ENCODE measurements at regions not wholly inside any gene's neighbourhood (a gene's known extent, or its start where the extent isn't known, plus 50 kb on each side); places are given as distances from the start of the nearest gene placed in this dataset.
A peak's percentile ranks its signal among the peaks of the same experiment; 100 is the strongest.

DNA sequence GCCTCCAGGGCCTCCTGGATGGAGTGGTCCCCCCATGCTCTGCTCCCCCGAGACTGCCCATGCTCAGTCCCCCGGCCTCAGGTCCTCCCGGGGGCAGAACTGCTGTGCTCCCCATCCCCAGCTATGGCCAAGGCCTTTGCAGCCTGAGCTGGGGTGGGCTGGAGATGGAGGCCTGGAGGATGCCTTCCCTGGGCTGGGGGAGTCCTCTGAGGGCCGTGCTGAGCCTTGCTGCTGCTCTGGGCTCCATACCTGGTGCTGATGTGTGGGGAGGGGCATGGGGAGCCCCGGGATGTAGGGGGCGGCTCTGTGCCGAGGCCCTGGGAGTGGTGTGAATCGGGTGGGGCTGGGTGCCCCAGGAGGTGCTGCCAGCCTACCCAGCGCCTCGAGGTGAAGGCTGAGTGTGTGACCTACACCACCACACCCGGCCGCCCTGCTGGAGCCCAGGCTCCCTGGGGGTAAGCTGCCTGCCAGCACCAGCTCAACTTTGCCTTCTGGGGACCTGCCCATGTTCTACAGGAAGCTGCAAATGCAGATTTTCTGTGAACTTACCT lies 109.5 kb downstream of the UNCX start:
- Histone ChIP-seq H3K27ac (no peak overlapping the region), H3K36me3 (no peaks in the 10 kb centered on the region), H3K4me1 (no peaks in the 10 kb centered on the region), H3K9me3 (peaks cover 0 to 5% (median 2%) of the 10 kb centered on the region in 4 donors), H3K27me3 (no peaks in the 10 kb centered on the region), H3K4me3 (no peak overlapping the region)
- 83% methylated on average over 12 of the region's 12 CpGs; no CpG with 5 or more reads in 1 of the 2 donors for WGBS, 2 donors
- no peak for TF ChIP-seq POLR2A (IDR thresholded peaks at IDR 0.05)
- TF ChIP-seq POLR2AphosphoS5 (IDR thresholded peaks at IDR 0.05), result no peak
- DNase-seq, result peak in 1 of 2 donors; percentile 57
- ATAC-seq (ENCODE audit: low FRiP score in 2 of 2), result no peak

DNA sequence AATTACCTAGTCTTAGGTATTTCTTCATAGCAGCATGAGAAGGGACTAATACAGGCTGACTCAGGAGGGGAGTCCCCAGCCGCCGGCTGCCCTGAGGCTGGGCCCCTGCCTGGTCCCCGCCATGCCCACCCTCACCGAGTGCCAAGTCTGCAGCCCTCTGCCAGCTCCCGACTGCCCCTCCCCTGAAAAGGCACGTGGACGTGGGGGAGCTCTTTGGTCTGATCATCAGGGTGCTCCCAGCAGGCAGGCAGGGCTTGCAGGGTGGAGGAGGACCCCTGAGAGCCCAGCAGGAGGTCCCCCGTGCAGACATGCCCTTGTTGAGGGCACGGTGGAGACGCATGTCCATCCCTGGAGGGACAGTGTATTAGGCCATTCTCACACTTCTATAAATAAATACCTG lies 110.9 kb downstream of the UNCX start:
- ATAC-seq (ENCODE audit: low FRiP score in 2 of 2) (no peak), DNase-seq (peak in 1 of 2 donors; percentile 53)
- no peaks in the 10 kb centered on the region for H3K9me3 ChIP-seq
- 83 to 84% methylated on average over 4 to 10 of the region's 10 CpGs for WGBS, 2 donors
- H3K4me1 ChIP-seq, result no peaks in the 10 kb centered on the region
- H3K4me3 ChIP-seq, result no peak overlapping the region
- TF ChIP-seq POLR2AphosphoS5 (IDR thresholded peaks at IDR 0.05) (no peak), EP300 (IDR thresholded peaks at IDR 0.05) (no peak), POLR2A (IDR thresholded peaks at IDR 0.05) (no peak)
- TF ChIP-seq, protein P1, sequence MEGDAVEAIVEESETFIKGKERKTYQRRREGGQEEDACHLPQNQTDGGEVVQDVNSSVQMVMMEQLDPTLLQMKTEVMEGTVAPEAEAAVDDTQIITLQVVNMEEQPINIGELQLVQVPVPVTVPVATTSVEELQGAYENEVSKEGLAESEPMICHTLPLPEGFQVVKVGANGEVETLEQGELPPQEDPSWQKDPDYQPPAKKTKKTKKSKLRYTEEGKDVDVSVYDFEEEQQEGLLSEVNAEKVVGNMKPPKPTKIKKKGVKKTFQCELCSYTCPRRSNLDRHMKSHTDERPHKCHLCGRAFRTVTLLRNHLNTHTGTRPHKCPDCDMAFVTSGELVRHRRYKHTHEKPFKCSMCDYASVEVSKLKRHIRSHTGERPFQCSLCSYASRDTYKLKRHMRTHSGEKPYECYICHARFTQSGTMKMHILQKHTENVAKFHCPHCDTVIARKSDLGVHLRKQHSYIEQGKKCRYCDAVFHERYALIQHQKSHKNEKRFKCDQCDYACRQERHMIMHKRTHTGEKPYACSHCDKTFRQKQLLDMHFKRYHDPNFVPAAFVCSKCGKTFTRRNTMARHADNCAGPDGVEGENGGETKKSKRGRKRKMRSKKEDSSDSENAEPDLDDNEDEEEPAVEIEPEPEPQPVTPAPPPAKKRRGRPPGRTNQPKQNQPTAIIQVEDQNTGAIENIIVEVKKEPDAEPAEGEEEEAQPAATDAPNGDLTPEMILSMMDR (IDR thresholded peaks at IDR 0.05), result no peak
- H3K36me3 ChIP-seq, result no peaks in the 10 kb centered on the region
- H3K27me3 ChIP-seq, result no peaks in the 10 kb centered on the region
- H3K27ac ChIP-seq, result no peak overlapping the region

DNA sequence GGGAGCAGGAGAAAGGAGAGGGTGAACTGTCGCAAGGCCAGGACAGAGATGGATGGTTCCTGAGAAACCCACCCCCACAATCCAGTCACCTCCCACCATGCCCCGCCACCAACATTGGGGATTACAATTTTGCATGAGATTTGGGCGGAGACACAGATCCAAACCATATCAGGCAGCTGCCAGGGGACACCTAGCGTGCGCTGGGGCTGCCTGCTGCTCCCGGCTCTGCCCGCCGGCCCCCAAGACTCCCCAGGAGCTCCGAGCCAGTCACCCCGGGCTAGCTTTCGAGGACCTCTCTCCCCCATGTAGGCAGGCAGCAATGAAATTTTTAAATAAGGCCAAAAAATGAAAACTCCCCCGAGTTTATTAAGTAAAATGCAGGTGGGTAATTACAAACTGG lies 111.7 kb downstream of the UNCX start:
- TF ChIP-seq POLR2AphosphoS5 (IDR thresholded peaks at IDR 0.05), result no peak
- TF ChIP-seq EP300 (IDR thresholded peaks at IDR 0.05), result no peak
- DNase-seq, result peak in 1 of 2 donors; percentile 62
- no peaks in the 10 kb centered on the region for H3K27me3 ChIP-seq

DNA sequence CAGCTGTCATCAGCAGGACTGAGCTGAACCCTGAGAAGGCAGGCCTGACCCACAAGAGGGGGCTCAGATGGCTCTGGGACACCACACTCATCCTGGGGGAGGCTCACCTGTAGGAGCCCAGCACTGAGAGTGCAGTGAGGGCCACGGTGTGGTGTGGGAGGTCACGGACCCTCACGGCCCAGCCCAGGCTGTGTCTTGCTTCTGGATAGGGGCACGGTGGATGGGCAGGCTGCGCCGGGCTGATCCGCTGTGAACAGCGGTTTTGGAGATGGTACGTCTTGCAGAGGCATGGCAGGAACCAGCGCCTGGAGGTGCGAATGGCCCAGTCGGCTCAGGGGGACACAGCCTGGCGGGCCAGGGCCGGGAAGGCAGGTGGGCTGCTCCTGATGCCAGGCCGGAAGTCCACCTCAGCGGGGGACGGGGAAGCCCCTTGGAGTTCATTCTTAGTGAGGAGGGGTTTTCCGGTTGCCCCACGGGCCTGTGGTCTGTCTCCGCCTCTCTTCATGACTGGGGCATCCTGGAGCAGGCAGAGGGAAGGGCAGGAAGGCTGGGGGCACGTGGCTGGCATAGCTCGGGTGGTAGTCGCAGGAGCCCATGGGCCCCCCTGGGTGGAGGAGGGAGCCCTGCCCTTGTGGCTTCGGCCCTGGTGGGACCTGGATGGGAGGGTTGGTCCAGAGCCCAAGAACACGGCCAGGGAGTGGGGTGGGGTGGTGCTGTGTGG lies 112.5 kb downstream of the UNCX start:
- Histone ChIP-seq H3K4me1 (no peaks in the 10 kb centered on the region), H3K9me3 (no peaks in the 10 kb centered on the region), H3K36me3 (no peaks in the 10 kb centered on the region), H3K27ac (no peak overlapping the region), H3K27me3 (no peaks in the 10 kb centered on the region), H3K4me3 (no peak overlapping the region)
- DNase-seq, result peak in 1 of 2 donors; percentile 79
- 84% methylated on average over 18 to 25 of the region's 25 CpGs for WGBS, 2 donors
- no peak for TF ChIP-seq POLR2A (IDR thresholded peaks at IDR 0.05)
- TF ChIP-seq, protein P1 (IDR thresholded peaks at IDR 0.05), result no peak
- TF ChIP-seq POLR2AphosphoS5 (IDR thresholded peaks at IDR 0.05), result no peak
- TF ChIP-seq EP300 (IDR thresholded peaks at IDR 0.05), result no peak
- ATAC-seq (ENCODE audit: low FRiP score in 2 of 2), result no peak

More for the DNA sequence above, 111.7 kb downstream of the UNCX start:
- no peak for ATAC-seq (ENCODE audit: low FRiP score in 2 of 2)
- H3K4me3 ChIP-seq, result no peak overlapping the region
- H3K27ac ChIP-seq, result no peak overlapping the region
- WGBS, 2 donors, result 78 to 90% methylated on average over 12 of the region's 12 CpGs
- no peaks in the 10 kb centered on the region for H3K36me3 ChIP-seq
- no peaks in the 10 kb centered on the region for H3K9me3 ChIP-seq
- no peaks in the 10 kb centered on the region for H3K4me1 ChIP-seq

DNA sequence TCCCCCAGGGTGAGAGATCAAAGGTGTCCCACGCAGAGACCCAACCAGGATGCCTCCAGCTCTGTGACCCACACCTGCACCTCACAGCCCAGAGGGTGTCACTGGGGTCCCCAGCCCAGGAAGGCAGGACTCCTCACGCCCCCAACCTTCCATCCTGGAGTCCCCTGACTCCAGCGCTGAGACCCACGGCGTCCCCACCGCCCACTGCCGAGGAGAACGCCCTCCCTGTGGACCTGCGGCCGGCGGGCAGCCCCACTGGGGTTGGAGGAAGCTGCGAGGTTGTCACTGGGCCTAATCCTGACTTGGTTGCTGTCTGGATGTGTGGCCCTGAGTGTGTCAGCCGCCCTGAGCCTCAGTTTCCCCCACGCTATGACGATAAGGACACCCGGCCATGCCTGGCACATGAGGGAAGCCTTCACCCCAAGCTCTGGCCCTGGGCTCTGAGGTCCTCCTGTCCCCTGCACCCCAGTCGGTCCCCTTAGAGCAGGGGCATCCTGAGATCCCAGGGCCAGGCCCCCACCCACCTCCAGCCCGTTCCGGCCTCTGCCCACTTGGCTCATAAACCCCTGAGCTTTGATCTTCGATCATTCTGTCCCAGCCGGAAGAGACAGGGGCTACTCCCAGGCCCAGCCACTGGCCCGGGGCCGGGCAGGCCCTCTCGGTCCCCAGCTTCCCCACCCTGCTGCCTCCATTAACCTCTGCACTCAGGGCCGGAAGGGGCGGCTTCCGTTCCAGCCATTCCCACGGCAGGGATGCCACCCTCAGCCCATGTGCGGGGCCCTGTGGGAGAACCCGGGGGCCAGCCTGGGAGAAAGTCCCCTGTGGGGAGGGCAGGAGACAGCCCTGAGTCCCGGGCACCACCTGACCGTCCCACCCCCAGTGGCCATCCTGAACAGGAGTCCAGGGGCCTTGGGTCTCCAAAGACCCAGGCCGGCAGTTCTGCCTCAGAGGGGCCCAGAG lies 113.2 kb downstream of the MICALL2 start:
- Histone ChIP-seq H3K4me3 (no peak overlapping the region), H3K36me3 (no peaks in the 10 kb centered on the region), H3K9me3 (no peaks in the 10 kb centered on the region), H3K27ac (no peak overlapping the region), H3K27me3 (no peaks in the 10 kb centered on the region), H3K4me1 (no peaks in the 10 kb centered on the region)
- TF ChIP-seq, protein P1 (IDR thresholded peaks at IDR 0.05), result no peak
- TF ChIP-seq EP300 (IDR thresholded peaks at IDR 0.05), result no peak
- no peak for TF ChIP-seq POLR2AphosphoS5 (IDR thresholded peaks at IDR 0.05)
- TF ChIP-seq POLR2A (IDR thresholded peaks at IDR 0.05), result no peak
- ATAC-seq (ENCODE audit: low FRiP score in 2 of 2) (peak in 1 of 2 donors; percentile 7), DNase-seq (peak in 1 of 2 donors; percentile 66)
- 70 to 78% methylated on average over 8 to 31 of the region's 33 CpGs for WGBS, 2 donors
